ENCODE measurements at regions not wholly inside any gene's neighbourhood (a gene's known extent, or its start where the extent isn't known, plus 50 kb on each side); places are given as distances from the start of the nearest gene placed in this dataset.

DNA sequence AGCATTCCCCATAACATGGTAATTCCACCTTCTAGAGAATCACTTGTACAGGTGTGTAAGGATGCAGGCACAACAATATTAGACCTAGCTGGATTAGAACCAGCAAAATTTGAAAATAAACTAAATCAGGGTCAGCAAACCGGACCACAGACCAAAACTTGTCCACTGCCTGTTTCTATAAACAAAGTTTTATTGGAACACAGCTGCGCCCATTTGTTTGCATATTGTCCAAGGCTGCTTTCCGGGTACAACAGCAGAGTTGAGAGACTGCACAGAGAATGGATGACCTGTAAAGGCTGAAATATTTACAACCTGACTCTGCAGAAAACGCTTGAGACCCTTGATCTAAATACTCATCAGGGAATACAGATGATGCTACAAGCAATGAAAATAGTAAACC is 73.6 kb upstream of the SLC45A1 start:
- no peak for TF ChIP-seq ZC3H10 (CRISPR knock-in tag; IDR thresholded peaks at IDR 0.05)
- no peak for TF ChIP-seq BACH2 (CRISPR knock-in tag; IDR thresholded peaks at IDR 0.05; ENCODE audit: borderline replicate concordance)
- TF ChIP-seq, protein P1, sequence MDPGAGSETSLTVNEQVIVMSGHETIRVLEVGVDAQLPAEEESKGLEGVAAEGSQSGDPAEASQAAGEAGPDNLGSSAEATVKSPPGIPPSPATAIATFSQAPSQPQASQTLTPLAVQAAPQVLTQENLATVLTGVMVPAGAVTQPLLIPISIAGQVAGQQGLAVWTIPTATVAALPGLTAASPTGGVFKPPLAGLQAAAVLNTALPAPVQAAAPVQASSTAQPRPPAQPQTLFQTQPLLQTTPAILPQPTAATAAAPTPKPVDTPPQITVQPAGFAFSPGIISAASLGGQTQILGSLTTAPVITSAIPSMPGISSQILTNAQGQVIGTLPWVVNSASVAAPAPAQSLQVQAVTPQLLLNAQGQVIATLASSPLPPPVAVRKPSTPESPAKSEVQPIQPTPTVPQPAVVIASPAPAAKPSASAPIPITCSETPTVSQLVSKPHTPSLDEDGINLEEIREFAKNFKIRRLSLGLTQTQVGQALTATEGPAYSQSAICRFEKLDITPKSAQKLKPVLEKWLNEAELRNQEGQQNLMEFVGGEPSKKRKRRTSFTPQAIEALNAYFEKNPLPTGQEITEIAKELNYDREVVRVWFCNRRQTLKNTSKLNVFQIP (CRISPR knock-in tag; IDR thresholded peaks at IDR 0.05; ENCODE audit: borderline replicate concordance, low read depth), result no peak
- no peak for TF ChIP-seq ZFP30 (CRISPR knock-in tag; IDR thresholded peaks at IDR 0.05)
- no peak for TF ChIP-seq TOX (CRISPR knock-in tag; IDR thresholded peaks at IDR 0.05; ENCODE audit: borderline replicate concordance)
- no peak for TF ChIP-seq ZFP3 (CRISPR knock-in tag; IDR thresholded peaks at IDR 0.05)

Measured in SK-N-SH treated with all-trans-retinoic acid at 6 μM for 48 hours (cell line).